HepG2 (cell line): ENCODE measurements at regions not wholly inside any gene's neighbourhood (a gene's known extent, or its start where the extent isn't known, plus 50 kb on each side); places are given as distances from the start of the nearest gene placed in this dataset.
A peak's percentile ranks its signal among the peaks of the same experiment; 100 is the strongest.

ENCODE experiments used
- ATAC-seq: fragments of 200-7000 bp; cut with Tn5 transposase; 3 replicates; pipeline ENCODE4 v1.9.1; 2020; ENCODE audit warnings: mild to moderate bottlenecking, moderate library complexity
- BruUV-seq: library from RNA; stranded (reverse); fragments of 400-500 nt; replicated peaks from 2 replicates; lab custom pipeline; 2021; lab: Mats Ljungman, UMichigan
- CTCF ChIA-PET: fragments of 300-600 bp; formaldehyde crosslinking; extraction: SDS; loops from one replicate; lab custom pipeline; 2021; ENCODE audit warnings: low total read pairs, inconsistent platforms, low intra/inter-chr PET ratio; lab: Yijun Ruan, JAX
- POLR2A ChIA-PET: fragments of 350-600 bp; sonication (Branson Sonifier 250); formaldehyde crosslinking; loops from one replicate; lab custom pipeline; 2020; ENCODE audit warnings: antibody characterized with exemption, inconsistent platforms; lab: Yijun Ruan, JAX
- DNase-seq: peaks from one replicate; pipeline ENCODE4 v3.0.0-alpha.2; 2015; ENCODE audit warnings: low spot score
- FAIRE-seq: peaks from 3 replicates; lab custom pipeline; 2011; peaks lifted over from hg19 to GRCh38; lab: Jason Lieb, UNC
- H2AFZ ChIP-seq: one replicate; pipeline ENCODE4 v1.6.1; 2011; ENCODE audit warnings: low read length, inconsistent platforms
- H3K27ac ChIP-seq: fragments of 300-600 bp; 3 replicates; pipeline ENCODE4 v1.8.0; 2011; ENCODE audit warnings: mixed run types, mild to moderate bottlenecking, mixed read lengths, low read length, inconsistent platforms; ENCODE audit not compliant: insufficient read depth; ENCODE audit errors: extremely low read length
- H3K27me3 ChIP-seq, 2 experiments: fragments of 200-600 bp in 1 of 2; 2 replicates in 1 of 2; 3 replicates in 1 of 2; pipeline versions ENCODE4 v1.6.0 to v1.8.0; 2011; ENCODE audit warnings: low read length in 2 of 2, mild to moderate bottlenecking in 2 of 2, moderate library complexity in 2 of 2, inconsistent platforms in 1 of 2; ENCODE audit not compliant: insufficient read depth in 2 of 2, control insufficient read depth in 1 of 2
- H3K36me3 ChIP-seq, 2 experiments: fragments of 200-600 bp in 1 of 2; replicated peaks in 1 of 2; 2 replicates in 1 of 2; 3 replicates in 1 of 2; pipeline versions ENCODE4 v1.5.1 to v1.8.0; 2011; ENCODE audit warnings: low read length in 2 of 2, inconsistent platforms in 1 of 2; ENCODE audit not compliant: insufficient read depth in 2 of 2, control insufficient read depth in 1 of 2
- H3K4me1 ChIP-seq: 2 replicates; pipeline ENCODE4 v1.5.1; 2012; ENCODE audit warnings: low read length, inconsistent platforms; ENCODE audit not compliant: insufficient read depth
- H3K4me2 ChIP-seq: 2 replicates; pipeline ENCODE4 v1.6.0; 2011; ENCODE audit warnings: low read depth, low read length, inconsistent platforms
- H3K4me3 ChIP-seq, 3 experiments: fragments of 200-600 bp in 1 of 3; sonication (generic), shearing (Covaris generic) in 1 of 3; replicated peaks in 1 of 3; 2 replicates each; pipeline ENCODE4 v1.5.1; 2011 to 2016; ENCODE audit warnings: low read length in 3 of 3, inconsistent platforms in 2 of 3, low read depth in 2 of 3, mild to moderate bottlenecking in 2 of 3, control low read depth in 1 of 3, mixed read lengths in 1 of 3; ENCODE audit not compliant: insufficient read depth in 1 of 3
- H3K79me2 ChIP-seq: one replicate; pipeline ENCODE4 v1.6.1; 2011; ENCODE audit warnings: low read length, inconsistent platforms; ENCODE audit not compliant: insufficient read depth
- H3K9ac ChIP-seq: 2 replicates; pipeline ENCODE4 v1.6.0; 2011; ENCODE audit warnings: mild to moderate bottlenecking, low read depth, low read length, inconsistent platforms; ENCODE audit not compliant: insufficient read depth
- H3K9me3 ChIP-seq: 2 replicates; pipeline ENCODE4 v1.5.1; 2012; ENCODE audit warnings: mild to moderate bottlenecking, low read length
- H4K20me1 ChIP-seq: 2 replicates; pipeline ENCODE4 v1.6.0; 2011; ENCODE audit warnings: inconsistent platforms, mild to moderate bottlenecking, low read length, moderate library complexity; ENCODE audit not compliant: insufficient read depth
- EZH2 ChIP-seq: conservative IDR thresholded peaks from 2 replicates; pipeline ENCODE4 v1.6.1; 2012; ENCODE audit warnings: mild to moderate bottlenecking, low read depth, low read length, moderate library complexity
- HDAC6 ChIP-seq: fragments of 200-600 bp; sonication (generic); IDR thresholded peaks from 2 replicates; pipeline ENCODE4 v1.7.0; 2017; ENCODE audit warnings: mild to moderate bottlenecking, antibody characterized with exemption, low read length, low read depth
- MED8 ChIP-seq: sonication (generic); formaldehyde crosslinking; IDR thresholded peaks from 2 replicates; pipeline ENCODE4 v1.8.1; 2023; ENCODE audit warnings: mild to moderate bottlenecking, missing genetic modification reagents; ENCODE audit not compliant: insufficient replicate concordance
- SCMH1 ChIP-seq: sonication (generic); formaldehyde crosslinking; IDR thresholded peaks from 2 replicates; pipeline ENCODE4 v1.9.0; 2021; ENCODE audit warnings: missing genetic modification reagents, mild to moderate bottlenecking, borderline replicate concordance
- TEAD3 ChIP-seq: optimal IDR thresholded peaks from 2 replicates; pipeline ENCODE3; 2016; ENCODE audit warnings: borderline replicate concordance
- WGBS: methylation state at CpG from one replicate; pipeline ENCODE4 v1.1.6; 2017; ENCODE audit warnings: low lambda C conversion rate; 5-methylcytosine and 5-hydroxymethylcytosine counted together
- in situ Hi-C: cut with HindIII; loops from 2 replicates; pipeline ENCODE4 v1.10.0; 2017; ENCODE audit warnings: low pct_unique_long_range_greater_than_20kb; ENCODE audit not compliant: extremely low pct_ligation_motif_present
- intact Hi-C: fragments of 100-400 bp; cut with micrococcal nuclease; formaldehyde crosslinking; loops from one replicate; pipeline ENCODE4 v1.10.0; 2022; ENCODE audit not compliant: unreplicated experiment

- TF ChIP-seq MED8 (CRISPR knock-in tag), result no peak
Measured at GRCh38 chr3:44020143-44020542, 221.5 kb upstream of the TOPAZ1 start (continued).

GRCh38 chr3:44021651-44022594 is 219.8 kb upstream of the TOPAZ1 start:
- Histone ChIP-seq H3K4me2 (no peak overlapping the region), H2AFZ (no peak overlapping the region), H3K36me3 (no peaks in the 10 kb centered on the region)
- DNase-seq (no peak), FAIRE-seq (no peak)
- intact Hi-C loops, result no loop called here
- TF ChIP-seq EZH2 (0 out of 2 replicates have a peak, but pooled peaks have one; percentile 50), SCMH1 (CRISPR knock-in tag) (no peak), HDAC6 (no peak), TEAD3 (CRISPR knock-in tag) (no peak)
- TF ChIP-seq, all 625 proteins: peak for 1
- no peaks in the 10 kb centered on the region for H3K4me1 ChIP-seq
- no peak overlapping the region for H3K4me3 ChIP-seq
- WGBS, result 14% methylated on average over 26 of the region's 53 CpGs
- H3K9ac ChIP-seq, result no peak overlapping the region
- no peak overlapping the region for H3K27ac ChIP-seq
- no peak for ATAC-seq
- peaks cover 1 to 44% of the 10 kb centered on the region in 2 experiments; a peak in 4 of 5 replicates for H3K27me3 ChIP-seq
- BruUV-seq, result no TSS peak
- CTCF ChIA-PET, result no interaction called here
- POLR2A ChIA-PET, result no interaction called here
- no peaks in the 10 kb centered on the region for H3K79me2 ChIP-seq
- no peaks in the 10 kb centered on the region for H3K9me3 ChIP-seq
- H4K20me1 ChIP-seq, result no peaks in the 10 kb centered on the region
- in situ Hi-C loops, result no loop called here
